ENCODE measurements at regions not wholly inside any gene's neighbourhood (a gene's known extent, or its start where the extent isn't known, plus 50 kb on each side); places are given as distances from the start of the nearest gene placed in this dataset.

DNA sequence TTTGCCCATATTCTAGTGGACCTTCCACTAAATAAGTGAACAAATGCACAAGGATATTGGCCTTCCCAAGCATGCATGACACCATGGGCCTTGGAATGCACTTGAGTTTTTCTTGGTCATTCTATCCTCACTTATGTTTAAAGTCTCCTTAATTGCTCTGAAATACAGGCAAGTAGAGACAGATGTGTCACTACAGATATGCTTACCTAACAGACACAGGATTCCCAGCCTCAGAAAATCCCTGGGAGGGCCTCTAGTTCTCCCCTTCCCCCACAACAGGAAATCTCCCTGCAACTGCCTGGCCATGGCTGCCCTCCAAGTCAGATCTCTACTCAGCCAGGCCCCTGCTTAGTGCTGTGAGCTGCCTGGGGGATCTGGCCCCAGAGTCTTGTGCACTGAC lies 445.2 kb downstream of the IRS1 start:
- H3K4me3 Mint-ChIP-seq = no peak overlapping the region
- no peak overlapping the region for H3K27ac Mint-ChIP-seq
- H3K36me3 Mint-ChIP-seq (ENCODE audit: low read depth) = no peaks in the 10 kb centered on the region
- H3K27me3 Mint-ChIP-seq = peaks cover 11% of the 10 kb centered on the region
- H3K4me1 Mint-ChIP-seq (ENCODE audit: low read depth) = no peaks in the 10 kb centered on the region
- no peaks in the 10 kb centered on the region for H3K9me3 Mint-ChIP-seq

DNA sequence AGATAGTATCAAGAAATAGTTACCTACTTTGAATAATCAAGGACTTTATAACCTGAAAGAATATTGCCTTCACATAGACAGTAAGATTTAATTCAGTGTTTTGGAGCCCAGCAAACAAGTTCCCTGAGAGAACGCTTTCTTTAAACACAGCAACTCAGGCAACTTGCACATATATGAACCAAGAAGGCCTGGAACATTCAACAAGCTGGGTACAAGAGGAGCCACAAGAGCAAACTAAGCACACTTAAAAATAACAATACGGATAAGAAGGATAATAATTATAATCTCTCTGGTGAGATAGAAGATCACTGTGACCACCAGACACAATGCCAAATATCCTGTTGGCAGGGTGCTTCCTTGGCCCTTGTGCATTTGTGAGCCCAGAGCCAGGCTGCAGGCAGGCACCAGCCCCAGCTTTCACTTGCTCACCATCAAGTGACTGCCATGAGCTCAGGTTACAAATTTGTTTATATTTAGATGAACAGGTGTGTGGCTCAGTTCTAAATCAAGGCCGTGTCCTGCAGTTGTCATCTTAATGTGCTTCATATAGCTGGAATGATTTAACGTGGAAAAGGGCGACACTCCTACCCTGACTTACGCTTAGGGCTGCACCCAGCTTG lies 446.6 kb downstream of the IRS1 start:
- H3K9me3 Mint-ChIP-seq = no peaks in the 10 kb centered on the region
- H3K4me1 Mint-ChIP-seq (ENCODE audit: low read depth) = no peaks in the 10 kb centered on the region
- H3K4me3 Mint-ChIP-seq = no peak overlapping the region
- no peak overlapping the region for H3K27ac Mint-ChIP-seq
- no peaks in the 10 kb centered on the region for H3K36me3 Mint-ChIP-seq (ENCODE audit: low read depth)
- peaks cover 8% of the 10 kb centered on the region for H3K27me3 Mint-ChIP-seq

DNA sequence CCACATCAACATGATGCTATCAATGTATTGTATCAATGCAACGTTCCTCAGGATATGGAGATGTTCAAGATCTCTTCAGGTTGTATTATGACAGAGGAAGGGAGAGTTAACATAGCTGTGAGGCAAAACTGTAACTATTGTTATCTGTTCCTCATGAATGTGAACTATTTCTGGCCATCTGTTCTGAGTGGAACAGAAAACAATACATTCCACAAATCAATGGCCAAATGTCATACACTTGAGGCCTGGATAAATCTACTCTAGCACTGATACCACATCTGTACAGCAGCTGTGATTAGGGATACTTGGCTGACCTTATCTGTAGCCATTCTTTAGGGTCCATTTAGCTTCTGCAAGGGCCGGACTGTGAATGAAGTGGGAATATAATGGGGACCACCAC lies 447.9 kb downstream of the IRS1 start:
- H3K9me3 Mint-ChIP-seq = no peaks in the 10 kb centered on the region
- peaks cover 6% of the 10 kb centered on the region for H3K27me3 Mint-ChIP-seq
- no peaks in the 10 kb centered on the region for H3K36me3 Mint-ChIP-seq (ENCODE audit: low read depth)
- H3K27ac Mint-ChIP-seq = no peak overlapping the region
- no peaks in the 10 kb centered on the region for H3K4me1 Mint-ChIP-seq (ENCODE audit: low read depth)
- H3K4me3 Mint-ChIP-seq = no peak overlapping the region

DNA sequence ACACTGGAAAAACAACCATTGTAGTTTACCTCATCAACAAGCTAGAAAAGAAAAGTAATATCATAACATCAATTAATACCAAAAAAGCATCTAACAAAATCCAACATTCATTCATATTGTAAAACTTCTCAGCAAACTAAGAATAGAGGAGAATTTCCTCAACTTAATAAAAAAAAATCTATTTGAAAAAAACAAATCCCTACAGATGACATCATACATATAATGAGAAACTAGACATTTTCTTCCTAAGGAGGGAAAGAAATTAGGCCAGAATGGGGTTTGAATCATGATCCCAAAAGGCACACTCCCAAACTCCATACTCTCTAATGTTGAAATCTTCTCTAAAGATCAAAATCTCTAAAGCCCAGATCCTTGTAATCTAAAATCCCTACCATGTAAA lies 460.0 kb downstream of the IRS1 start:
- Mint-ChIP-seq H3K4me3 (no peak overlapping the region), H3K4me1 (ENCODE audit: low read depth) (no peaks in the 10 kb centered on the region), H3K9me3 (no peaks in the 10 kb centered on the region), H3K27ac (no peak overlapping the region), H3K27me3 (no peaks in the 10 kb centered on the region), H3K36me3 (ENCODE audit: low read depth) (no peaks in the 10 kb centered on the region)

DNA sequence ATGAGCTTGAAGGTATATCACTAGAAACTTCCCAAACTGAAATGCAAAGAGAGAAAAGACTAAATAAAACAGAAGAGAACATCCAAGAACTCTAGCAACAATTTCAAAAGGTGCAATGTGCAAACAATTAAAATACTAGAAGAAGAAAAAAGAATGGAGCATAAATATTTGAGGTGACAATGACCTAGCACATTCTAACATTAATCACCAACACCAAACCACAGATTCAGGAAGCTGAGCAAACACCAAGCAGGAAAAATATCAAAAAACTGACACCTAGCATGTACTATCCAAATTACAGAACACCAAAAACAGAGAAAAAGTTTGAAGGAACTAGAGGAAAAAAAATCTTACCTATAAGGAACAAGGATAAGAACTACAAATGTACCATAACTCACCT lies 460.8 kb downstream of the IRS1 start:
- H3K4me1 Mint-ChIP-seq (ENCODE audit: low read depth) = no peaks in the 10 kb centered on the region
- no peaks in the 10 kb centered on the region for H3K9me3 Mint-ChIP-seq
- no peaks in the 10 kb centered on the region for H3K36me3 Mint-ChIP-seq (ENCODE audit: low read depth)
- H3K27me3 Mint-ChIP-seq = no peaks in the 10 kb centered on the region
- H3K27ac Mint-ChIP-seq = no peak overlapping the region
- no peak overlapping the region for H3K4me3 Mint-ChIP-seq

DNA sequence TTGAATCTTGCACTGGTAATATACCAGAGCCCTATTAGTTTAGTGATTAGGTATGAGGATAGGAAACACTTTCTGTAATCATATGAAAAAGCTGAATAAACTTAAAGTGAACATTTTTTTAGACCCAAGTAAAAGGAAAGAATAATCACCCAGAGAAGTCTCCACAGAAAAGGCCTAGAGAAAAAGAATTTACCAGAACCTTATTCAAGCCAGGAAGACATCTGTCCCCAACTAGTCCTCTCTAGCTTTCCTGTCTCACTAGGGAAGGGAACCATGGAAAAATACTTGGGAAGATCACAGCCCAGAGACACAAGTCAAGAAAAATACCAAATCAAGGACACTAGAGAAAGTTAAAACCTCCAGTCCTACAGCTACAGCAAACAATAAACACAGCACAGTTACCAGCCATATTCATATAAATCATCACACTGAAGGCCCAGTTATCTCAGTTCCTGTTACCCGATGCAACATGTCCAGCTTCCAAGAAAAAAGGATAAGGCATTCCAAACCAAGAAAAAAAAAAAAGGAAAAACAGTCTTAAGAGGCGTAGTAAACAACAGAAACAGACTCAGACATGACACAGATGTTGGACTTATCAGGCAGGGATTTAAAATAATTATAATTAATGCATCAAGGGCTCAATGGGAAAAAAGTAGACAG lies 461.5 kb downstream of the IRS1 start:
- no peaks in the 10 kb centered on the region for H3K4me1 Mint-ChIP-seq (ENCODE audit: low read depth)
- no peaks in the 10 kb centered on the region for H3K36me3 Mint-ChIP-seq (ENCODE audit: low read depth)
- H3K27me3 Mint-ChIP-seq = no peaks in the 10 kb centered on the region
- H3K9me3 Mint-ChIP-seq = no peaks in the 10 kb centered on the region
- H3K27ac Mint-ChIP-seq = no peak overlapping the region
- no peak overlapping the region for H3K4me3 Mint-ChIP-seq

DNA sequence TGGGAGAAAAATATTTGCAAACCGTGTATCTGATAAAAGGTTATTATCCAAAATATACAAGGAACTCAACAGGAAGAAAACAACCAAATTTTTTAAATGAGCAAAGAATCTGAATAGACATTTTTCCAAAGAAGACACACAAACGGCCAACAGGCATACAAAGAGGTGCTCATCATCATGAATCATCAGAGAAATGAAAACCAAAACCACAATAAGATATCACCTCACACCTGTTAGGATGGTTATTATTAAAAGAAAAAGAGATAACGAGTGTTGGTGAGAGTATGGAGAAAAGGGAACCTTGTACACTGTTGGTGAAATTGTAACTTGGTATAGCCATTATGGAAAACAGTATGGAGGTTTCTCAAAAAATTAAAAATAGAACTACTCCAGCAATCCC lies 463.3 kb downstream of the IRS1 start:
- Mint-ChIP-seq H3K27ac (no peak overlapping the region), H3K4me3 (no peak overlapping the region), H3K27me3 (peaks cover 3% of the 10 kb centered on the region), H3K4me1 (ENCODE audit: low read depth) (no peaks in the 10 kb centered on the region), H3K9me3 (no peaks in the 10 kb centered on the region), H3K36me3 (ENCODE audit: low read depth) (no peaks in the 10 kb centered on the region)

DNA sequence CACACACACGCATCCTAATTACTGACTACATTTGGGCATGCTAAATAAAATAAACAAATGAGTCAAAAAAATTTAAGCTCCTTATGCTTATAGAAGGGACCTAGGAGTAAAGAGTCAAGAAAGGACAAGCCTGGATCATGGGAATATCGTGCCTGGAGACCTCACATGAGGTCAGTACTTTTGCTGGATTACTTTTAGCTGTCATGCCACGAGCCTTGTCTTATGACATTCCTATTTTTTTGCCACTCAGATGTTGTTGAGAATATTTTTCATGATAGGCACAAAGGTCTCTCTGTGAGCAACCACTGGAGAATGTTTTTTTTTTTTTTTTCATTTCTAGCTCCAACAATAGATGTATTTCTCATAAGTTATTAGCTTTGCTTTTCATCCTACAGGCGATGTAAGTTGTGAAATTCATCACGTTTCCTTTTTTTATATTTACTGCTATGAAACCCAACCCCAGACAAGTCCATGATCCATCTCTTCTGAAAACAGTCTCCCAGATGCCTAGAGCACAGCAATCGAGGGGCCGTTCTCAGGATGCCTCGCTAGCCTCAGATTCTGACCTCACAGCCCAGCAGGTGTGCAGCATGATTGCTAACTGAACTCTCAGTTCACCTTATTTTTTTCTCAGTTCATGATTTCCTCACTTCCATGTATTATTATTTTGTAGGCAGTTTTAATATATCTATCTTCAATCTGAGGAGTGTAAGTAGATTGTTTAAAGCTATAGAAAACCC lies 464.5 kb downstream of the IRS1 start:
- no peaks in the 10 kb centered on the region for H3K4me1 Mint-ChIP-seq (ENCODE audit: low read depth)
- no peaks in the 10 kb centered on the region for H3K36me3 Mint-ChIP-seq (ENCODE audit: low read depth)
- no peaks in the 10 kb centered on the region for H3K9me3 Mint-ChIP-seq
- H3K4me3 Mint-ChIP-seq = no peak overlapping the region
- H3K27me3 Mint-ChIP-seq = peaks cover 3% of the 10 kb centered on the region
- H3K27ac Mint-ChIP-seq = no peak overlapping the region

DNA sequence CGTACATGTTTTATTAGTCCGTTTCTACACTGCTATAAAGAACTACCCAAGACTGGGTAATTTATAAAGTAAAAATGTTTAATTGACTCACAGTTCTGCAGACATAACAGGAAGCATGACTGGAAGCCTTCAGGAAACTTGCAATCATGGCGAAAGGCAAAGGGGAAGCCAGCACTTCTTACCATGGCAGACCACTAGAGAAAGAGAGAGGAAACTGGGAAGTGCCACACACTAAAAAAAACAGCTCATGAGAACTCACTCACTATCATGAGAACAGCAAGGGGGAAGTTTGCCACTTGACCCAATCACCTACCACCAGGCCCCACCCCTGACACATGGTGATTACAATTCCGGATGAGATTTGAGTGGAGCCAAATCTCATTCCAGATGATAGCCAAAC lies 466.2 kb downstream of the IRS1 start:
- H3K9me3 Mint-ChIP-seq = no peaks in the 10 kb centered on the region
- peaks cover 3% of the 10 kb centered on the region for H3K27me3 Mint-ChIP-seq
- no peak overlapping the region for H3K4me3 Mint-ChIP-seq
- H3K4me1 Mint-ChIP-seq (ENCODE audit: low read depth) = no peaks in the 10 kb centered on the region
- H3K27ac Mint-ChIP-seq = no peak overlapping the region
- no peaks in the 10 kb centered on the region for H3K36me3 Mint-ChIP-seq (ENCODE audit: low read depth)

DNA sequence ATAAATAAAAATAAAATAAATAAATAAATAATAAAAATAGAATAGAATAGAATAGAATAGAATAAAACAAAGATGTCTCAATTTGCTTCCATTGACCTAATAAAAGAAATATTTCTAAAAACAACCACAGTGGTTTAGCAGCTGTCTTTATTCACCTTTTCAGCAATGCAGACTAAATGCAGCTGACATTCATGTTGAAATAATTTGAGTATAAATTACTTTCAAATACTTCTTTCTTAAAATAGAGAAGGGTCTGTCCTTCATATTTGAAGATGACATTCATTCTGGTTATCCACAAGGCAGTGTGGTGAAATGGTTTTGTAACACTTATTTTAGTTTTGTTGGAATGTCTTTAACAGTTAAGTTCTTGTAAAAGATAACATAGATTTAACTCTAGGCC lies 469.4 kb downstream of the IRS1 start:
- no peak overlapping the region for H3K4me3 Mint-ChIP-seq
- no peaks in the 10 kb centered on the region for H3K4me1 Mint-ChIP-seq (ENCODE audit: low read depth)
- no peak overlapping the region for H3K27ac Mint-ChIP-seq
- peaks cover 3% of the 10 kb centered on the region for H3K27me3 Mint-ChIP-seq
- no peaks in the 10 kb centered on the region for H3K9me3 Mint-ChIP-seq
- no peaks in the 10 kb centered on the region for H3K36me3 Mint-ChIP-seq (ENCODE audit: low read depth)

DNA sequence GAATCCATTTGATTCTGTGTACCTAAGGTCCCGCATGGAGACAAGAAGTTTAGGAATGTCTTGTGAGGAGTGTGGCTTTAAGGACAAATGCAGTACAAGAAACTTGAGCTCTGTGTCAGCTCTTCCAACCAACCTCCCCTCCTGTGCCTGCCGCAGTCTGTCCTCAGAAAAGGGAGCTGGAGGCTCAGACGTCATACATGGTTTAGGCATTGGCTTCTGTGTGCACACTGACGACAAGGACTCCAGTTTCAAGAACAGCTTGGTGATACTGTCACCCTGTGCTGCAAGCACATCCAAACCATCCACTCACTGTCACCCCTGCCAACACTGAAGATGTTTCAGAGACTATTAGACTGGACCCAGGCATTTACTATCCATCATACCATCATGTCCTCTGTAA lies 470.4 kb downstream of the IRS1 start:
- Mint-ChIP-seq H3K27me3 (peaks cover 3% of the 10 kb centered on the region), H3K27ac (no peak overlapping the region), H3K9me3 (no peaks in the 10 kb centered on the region)

DNA sequence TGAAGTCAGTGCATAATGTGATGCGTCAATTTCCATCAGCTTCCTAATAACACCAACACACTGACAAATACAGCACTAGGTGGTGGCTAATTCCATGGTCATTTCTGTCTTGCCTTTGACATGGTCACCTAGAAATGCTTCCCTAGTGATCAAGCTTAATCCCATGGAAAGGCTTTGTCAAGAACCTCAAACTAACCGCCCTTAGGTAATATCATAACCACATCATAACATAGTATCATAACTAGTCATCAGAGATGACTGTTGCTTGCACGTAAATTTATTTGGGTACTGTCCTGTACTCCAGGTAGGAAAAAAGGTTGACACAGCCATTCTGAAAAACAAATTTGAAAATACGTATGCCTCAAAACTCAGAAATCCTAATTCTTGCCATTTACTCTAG lies 471.8 kb downstream of the IRS1 start:
- no peak overlapping the region for H3K27ac Mint-ChIP-seq
- no peak overlapping the region for H3K4me3 Mint-ChIP-seq
- H3K36me3 Mint-ChIP-seq (ENCODE audit: low read depth) = no peaks in the 10 kb centered on the region
- H3K27me3 Mint-ChIP-seq = peaks cover 3% of the 10 kb centered on the region
- H3K4me1 Mint-ChIP-seq (ENCODE audit: low read depth) = no peaks in the 10 kb centered on the region
- no peaks in the 10 kb centered on the region for H3K9me3 Mint-ChIP-seq

More for the DNA sequence above, 470.4 kb downstream of the IRS1 start:
- H3K36me3 Mint-ChIP-seq (ENCODE audit: low read depth) = no peaks in the 10 kb centered on the region
- no peak overlapping the region for H3K4me3 Mint-ChIP-seq
- no peaks in the 10 kb centered on the region for H3K4me1 Mint-ChIP-seq (ENCODE audit: low read depth)

DNA sequence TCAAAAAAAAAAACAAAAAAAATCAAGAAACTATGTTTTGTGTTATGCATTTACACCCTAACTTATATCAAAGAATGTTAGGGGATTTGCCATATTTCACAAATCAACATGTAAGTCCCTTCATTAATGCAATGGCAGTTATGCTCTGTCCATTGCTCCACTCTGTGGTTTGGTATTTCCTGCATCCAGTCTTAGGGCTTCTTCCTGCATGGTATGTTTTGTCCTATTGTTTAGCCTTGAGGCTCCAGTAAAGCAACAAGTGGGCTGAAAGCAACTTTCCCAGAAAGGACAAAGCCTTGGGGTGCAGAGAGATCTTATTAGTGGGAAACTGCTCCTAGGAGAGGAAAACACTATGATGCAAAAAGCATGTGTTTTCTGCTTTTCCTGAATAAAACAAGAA lies 474.1 kb downstream of the IRS1 start:
- Mint-ChIP-seq H3K36me3 (ENCODE audit: low read depth) (no peaks in the 10 kb centered on the region), H3K9me3 (no peaks in the 10 kb centered on the region)

DNA sequence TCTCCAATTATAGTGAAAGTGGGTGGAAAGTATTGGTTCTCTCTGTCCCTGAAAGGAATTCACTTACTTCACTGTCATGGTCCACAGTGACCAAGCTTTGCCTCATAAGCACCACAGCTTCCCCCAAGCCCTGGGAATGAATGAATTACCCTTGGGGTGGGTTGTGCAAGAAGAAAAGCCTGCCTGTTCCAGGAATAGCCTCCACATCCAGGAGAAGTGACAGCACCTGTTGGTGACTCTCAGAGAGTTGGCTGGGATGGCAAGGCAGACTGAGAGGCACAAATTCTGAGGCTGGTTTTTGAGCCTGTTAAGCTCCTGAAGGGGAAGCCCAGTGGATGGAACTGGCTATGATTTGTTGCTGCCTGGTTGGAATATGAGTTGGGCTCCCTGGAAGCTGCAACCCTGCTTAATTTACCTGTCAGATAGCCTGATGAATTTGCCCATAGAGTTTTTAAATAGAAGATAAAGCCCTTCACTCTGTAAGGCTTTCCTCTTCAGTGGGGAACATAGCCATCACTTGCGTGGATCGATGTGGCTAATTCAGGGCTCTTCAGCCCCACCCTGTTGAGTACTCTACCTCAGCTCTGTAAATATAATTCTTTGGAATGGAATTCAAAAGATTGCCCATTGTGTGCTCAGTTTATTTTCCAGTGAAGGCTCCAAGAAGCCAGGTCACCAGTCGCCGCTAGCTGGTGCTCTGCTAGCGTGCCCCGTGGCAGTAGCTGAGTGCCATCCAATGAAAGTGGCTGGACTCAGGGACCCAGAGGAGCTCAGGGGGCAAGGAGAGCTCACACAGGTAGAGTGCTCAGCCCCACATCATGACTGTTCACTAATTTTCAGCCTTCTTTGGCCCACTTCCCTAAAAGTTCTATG lies 479.3 kb downstream of the IRS1 start:
- Mint-ChIP-seq H3K27me3 (peaks cover 9% of the 10 kb centered on the region), H3K4me3 (no peak overlapping the region), H3K27ac (no peak overlapping the region), H3K4me1 (ENCODE audit: low read depth) (no peaks in the 10 kb centered on the region), H3K36me3 (ENCODE audit: low read depth) (no peaks in the 10 kb centered on the region), H3K9me3 (no peaks in the 10 kb centered on the region)

More for the DNA sequence above, 474.1 kb downstream of the IRS1 start:
- H3K27me3 Mint-ChIP-seq = no peaks in the 10 kb centered on the region
- H3K27ac Mint-ChIP-seq = no peak overlapping the region
- H3K4me3 Mint-ChIP-seq = no peak overlapping the region
- no peaks in the 10 kb centered on the region for H3K4me1 Mint-ChIP-seq (ENCODE audit: low read depth)

DNA sequence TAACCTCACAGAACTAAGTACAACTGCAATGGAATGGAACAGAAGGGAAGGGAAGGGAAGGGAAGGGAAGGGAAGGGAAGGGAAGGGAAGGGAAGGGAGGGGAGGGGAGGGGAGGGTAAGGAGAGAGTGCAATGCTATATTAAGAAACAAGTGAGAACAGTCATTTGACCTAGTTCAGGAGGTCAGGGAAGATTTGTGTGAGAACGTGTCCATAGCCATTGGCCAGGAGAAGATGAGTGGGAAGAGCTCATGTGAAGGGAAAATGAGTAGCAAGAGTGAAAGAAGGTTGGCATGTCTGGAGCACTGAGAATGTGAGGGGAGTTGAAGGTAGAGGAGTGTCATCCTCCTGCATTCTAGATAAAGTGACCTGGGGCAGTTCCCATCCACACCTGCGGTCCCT lies 481.6 kb downstream of the IRS1 start:
- no peaks in the 10 kb centered on the region for H3K9me3 Mint-ChIP-seq
- H3K4me3 Mint-ChIP-seq = no peak overlapping the region
- no peaks in the 10 kb centered on the region for H3K36me3 Mint-ChIP-seq (ENCODE audit: low read depth)
- H3K27ac Mint-ChIP-seq = no peak overlapping the region
- H3K4me1 Mint-ChIP-seq (ENCODE audit: low read depth) = no peaks in the 10 kb centered on the region
- H3K27me3 Mint-ChIP-seq = peaks cover 9% of the 10 kb centered on the region
